ENCODE measurements at regions not wholly inside any gene's neighbourhood (a gene's known extent, or its start where the extent isn't known, plus 50 kb on each side); places are given as distances from the start of the nearest gene placed in this dataset.

DNA sequence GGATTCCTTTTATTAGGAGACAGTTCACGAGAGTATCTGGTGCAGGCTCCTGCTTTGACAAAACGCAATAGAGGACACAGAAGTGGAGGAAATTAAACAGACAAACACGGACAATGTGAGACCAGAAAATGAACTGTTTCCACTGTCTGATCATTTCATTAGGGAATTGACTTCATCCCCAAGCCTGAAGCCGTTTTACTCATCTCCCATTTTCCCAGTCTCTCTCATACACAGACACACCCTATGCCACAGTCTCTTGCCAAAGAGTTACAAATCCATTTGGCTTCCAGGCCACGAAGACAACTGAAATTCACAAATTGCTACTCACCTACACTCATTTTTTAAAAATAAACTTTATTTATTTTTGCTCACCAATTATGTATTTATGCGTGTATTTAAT lies 1087.8 kb upstream of the TMEM132C start:
- 70% methylated on average over 6 of the region's 6 CpGs for WGBS

DNA sequence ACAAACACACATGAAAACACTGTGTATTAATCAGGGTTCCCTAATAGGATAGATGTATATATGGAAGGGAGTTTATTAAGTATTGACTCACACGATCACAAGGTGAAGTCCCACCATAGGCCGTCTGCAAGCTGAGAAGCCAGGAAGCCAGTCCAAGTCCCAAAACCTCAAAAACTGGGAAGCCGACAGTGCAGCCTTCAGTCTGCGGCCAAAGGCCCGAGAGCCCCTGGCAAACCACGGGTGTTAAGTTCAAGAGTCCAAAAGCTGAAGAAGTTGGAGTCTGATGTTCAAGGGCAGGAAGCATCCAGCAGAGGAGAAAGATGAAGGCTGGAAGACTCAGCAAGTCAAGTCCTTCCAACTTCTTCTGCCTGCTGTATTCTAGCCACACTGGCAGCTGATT lies 1085.0 kb upstream of the TMEM132C start:
- Histone ChIP-seq H3K4me1 (replicated peaks) (no peaks in the 10 kb centered on the region), H3K27me3 (replicated peaks; ENCODE audit: insufficient read depth) (no peaks in the 10 kb centered on the region), H3K4me3 (no peak overlapping the region), H3K9me3 (no peaks in the 10 kb centered on the region), H3K36me3 (no peaks in the 10 kb centered on the region), H3K27ac (no peak overlapping the region)
- TF ChIP-seq, protein P1, sequence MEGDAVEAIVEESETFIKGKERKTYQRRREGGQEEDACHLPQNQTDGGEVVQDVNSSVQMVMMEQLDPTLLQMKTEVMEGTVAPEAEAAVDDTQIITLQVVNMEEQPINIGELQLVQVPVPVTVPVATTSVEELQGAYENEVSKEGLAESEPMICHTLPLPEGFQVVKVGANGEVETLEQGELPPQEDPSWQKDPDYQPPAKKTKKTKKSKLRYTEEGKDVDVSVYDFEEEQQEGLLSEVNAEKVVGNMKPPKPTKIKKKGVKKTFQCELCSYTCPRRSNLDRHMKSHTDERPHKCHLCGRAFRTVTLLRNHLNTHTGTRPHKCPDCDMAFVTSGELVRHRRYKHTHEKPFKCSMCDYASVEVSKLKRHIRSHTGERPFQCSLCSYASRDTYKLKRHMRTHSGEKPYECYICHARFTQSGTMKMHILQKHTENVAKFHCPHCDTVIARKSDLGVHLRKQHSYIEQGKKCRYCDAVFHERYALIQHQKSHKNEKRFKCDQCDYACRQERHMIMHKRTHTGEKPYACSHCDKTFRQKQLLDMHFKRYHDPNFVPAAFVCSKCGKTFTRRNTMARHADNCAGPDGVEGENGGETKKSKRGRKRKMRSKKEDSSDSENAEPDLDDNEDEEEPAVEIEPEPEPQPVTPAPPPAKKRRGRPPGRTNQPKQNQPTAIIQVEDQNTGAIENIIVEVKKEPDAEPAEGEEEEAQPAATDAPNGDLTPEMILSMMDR (IDR thresholded peaks at IDR 0.05) = no peak
- TF ChIP-seq POLR2A (IDR thresholded peaks at IDR 0.05) (no peak), POLR2AphosphoS5 (IDR thresholded peaks at IDR 0.05) (no peak)
- no peak for DNase-seq (ENCODE audit: low spot score)
- intact Hi-C loops (cut with DNase I) = no loop called here
- 92% methylated on average over 6 of the region's 6 CpGs for WGBS

More for the DNA sequence above, 1087.8 kb upstream of the TMEM132C start:
- TF ChIP-seq, protein P1 (IDR thresholded peaks at IDR 0.05) = no peak
- TF ChIP-seq POLR2A (IDR thresholded peaks at IDR 0.05) = no peak
- DNase-seq (ENCODE audit: low spot score) = no peak
- Histone ChIP-seq H3K4me3 (no peak overlapping the region), H3K4me1 (replicated peaks) (no peaks in the 10 kb centered on the region), H3K36me3 (no peaks in the 10 kb centered on the region), H3K27ac (no peak overlapping the region), H3K9me3 (no peaks in the 10 kb centered on the region), H3K27me3 (replicated peaks; ENCODE audit: insufficient read depth) (no peaks in the 10 kb centered on the region)
- intact Hi-C loops (cut with DNase I) = no loop called here

DNA sequence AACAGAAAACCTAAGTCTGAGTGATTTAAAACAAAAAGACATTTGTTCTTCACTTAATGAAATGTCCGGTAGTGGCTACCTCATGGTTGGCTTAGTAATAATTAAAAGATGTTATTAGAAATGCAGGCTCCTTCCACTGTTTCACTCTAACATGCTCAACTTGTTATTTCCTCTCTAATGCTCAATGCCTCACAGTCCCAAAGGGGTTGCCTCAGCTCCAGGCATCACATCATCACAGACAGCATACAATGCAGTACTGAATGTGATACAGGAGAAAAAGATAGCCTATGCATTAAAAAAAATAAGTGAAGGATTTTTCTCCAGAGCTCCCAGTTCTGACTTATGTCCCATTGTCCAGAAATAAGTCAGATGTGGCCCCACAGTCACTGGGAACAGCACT lies 1077.0 kb upstream of the TMEM132C start:
- no peak overlapping the region for H3K27ac ChIP-seq
- H3K4me1 ChIP-seq (replicated peaks) = no peaks in the 10 kb centered on the region
- TF ChIP-seq POLR2A (IDR thresholded peaks at IDR 0.05) (no peak), POLR2AphosphoS5 (IDR thresholded peaks at IDR 0.05) (no peak)
- TF ChIP-seq, protein P1 (IDR thresholded peaks at IDR 0.05) = no peak
- no peak for DNase-seq (ENCODE audit: low spot score)
- H3K36me3 ChIP-seq = no peaks in the 10 kb centered on the region
- intact Hi-C loops (cut with DNase I) = no loop called here
- H3K9me3 ChIP-seq = no peaks in the 10 kb centered on the region
- no peak overlapping the region for H3K4me3 ChIP-seq
- H3K27me3 ChIP-seq (replicated peaks; ENCODE audit: insufficient read depth) = no peaks in the 10 kb centered on the region
- 94% methylated on average over 1 of the region's 1 CpG for WGBS

DNA sequence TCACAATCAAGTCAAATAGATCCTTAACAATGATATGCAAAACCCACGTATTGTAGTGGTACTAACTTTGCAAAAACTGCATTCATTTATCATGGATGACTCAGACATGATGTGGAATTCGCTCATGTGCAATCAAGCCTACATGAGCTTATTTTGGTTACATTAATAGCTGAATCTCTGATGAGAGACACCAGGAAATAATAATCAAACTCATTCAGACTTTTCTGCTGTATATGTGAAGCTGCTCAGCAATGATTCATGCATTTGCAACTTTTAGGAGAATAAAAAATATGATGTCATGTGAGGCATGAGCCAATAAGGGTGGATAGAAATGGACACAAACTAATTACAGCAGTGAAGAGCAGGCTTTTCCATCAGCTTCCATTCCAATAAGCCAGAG lies 1075.8 kb upstream of the TMEM132C start:
- Histone ChIP-seq H3K4me3 (no peak overlapping the region), H3K9me3 (no peaks in the 10 kb centered on the region), H3K4me1 (replicated peaks) (no peaks in the 10 kb centered on the region), H3K27ac (no peak overlapping the region), H3K27me3 (replicated peaks; ENCODE audit: insufficient read depth) (no peaks in the 10 kb centered on the region), H3K36me3 (no peaks in the 10 kb centered on the region)
- intact Hi-C loops (cut with DNase I) = no loop called here
- 57% methylated on average over 2 of the region's 2 CpGs for WGBS
- no peak for DNase-seq (ENCODE audit: low spot score)
- TF ChIP-seq, protein P1 (IDR thresholded peaks at IDR 0.05) = no peak
- TF ChIP-seq POLR2AphosphoS5 (IDR thresholded peaks at IDR 0.05) (no peak), POLR2A (IDR thresholded peaks at IDR 0.05) (no peak)

DNA sequence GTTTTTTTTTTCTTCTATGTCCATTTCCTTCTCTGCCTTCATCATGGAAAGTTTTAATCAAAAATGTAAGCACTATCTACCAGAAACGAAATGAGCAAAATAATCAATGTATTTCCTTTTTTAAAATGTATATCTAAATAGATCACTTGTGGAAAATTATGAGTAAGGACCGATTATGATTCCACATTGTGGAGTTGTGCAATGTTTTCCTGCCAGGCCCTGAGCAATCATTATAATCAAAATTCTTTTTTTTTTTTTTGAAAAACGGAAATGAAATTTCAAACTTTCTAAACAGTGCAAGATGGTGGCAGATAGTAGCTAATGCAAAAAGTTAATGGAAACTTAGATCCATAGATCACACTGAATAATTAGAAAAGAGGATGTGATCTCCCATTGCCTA lies 1074.6 kb upstream of the TMEM132C start:
- H3K27me3 ChIP-seq (replicated peaks; ENCODE audit: insufficient read depth) = no peaks in the 10 kb centered on the region
- 72% methylated on average over 3 of the region's 3 CpGs for WGBS
- TF ChIP-seq POLR2AphosphoS5 (IDR thresholded peaks at IDR 0.05) (no peak), POLR2A (IDR thresholded peaks at IDR 0.05) (no peak)
- TF ChIP-seq, protein P1 (IDR thresholded peaks at IDR 0.05) = no peak
- H3K4me1 ChIP-seq (replicated peaks) = no peaks in the 10 kb centered on the region
- no peaks in the 10 kb centered on the region for H3K9me3 ChIP-seq
- no peaks in the 10 kb centered on the region for H3K36me3 ChIP-seq
- H3K4me3 ChIP-seq = no peak overlapping the region
- intact Hi-C loops (cut with DNase I) = no loop called here
- H3K27ac ChIP-seq = no peak overlapping the region
- DNase-seq (ENCODE audit: low spot score) = no peak

Measured in prostate gland (tissue), 2 donors.